ENCODE measurements at regions not wholly inside any gene's neighbourhood (a gene's known extent, or its start where the extent isn't known, plus 50 kb on each side); places are given as distances from the start of the nearest gene placed in this dataset.

DNA sequence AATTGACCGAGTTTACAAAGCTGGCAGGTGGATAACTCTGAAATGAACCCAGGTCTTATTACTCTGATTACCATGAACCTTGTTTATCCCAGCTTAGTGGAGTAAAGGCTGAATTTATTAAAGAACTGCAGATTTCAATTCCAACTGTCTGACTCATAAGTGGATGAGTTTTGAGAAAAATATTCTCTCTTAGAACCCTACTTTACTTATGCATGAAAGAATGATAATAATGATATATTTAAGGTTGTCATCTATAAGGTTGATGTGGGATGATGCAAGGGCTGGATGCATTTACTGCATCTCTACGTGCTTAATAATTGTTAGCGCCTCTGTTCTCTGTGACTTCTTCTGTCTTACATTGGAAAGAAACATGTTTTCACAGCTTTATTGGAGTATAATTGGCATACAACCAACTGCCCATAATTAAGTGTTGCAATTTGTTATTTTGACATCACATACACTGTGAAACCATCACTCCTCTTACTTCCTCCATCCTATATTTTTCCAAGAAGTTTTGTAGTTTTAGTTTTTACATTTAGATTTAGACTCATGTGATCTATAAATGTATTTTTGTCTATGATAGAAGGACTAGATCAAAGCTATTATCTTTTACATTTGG lies 771.2 kb upstream of the ARRDC4 start:
- Mint-ChIP-seq H3K4me1 (no peaks in the 10 kb centered on the region), H3K4me3 (no peak overlapping the region), H3K27me3 (ENCODE audit: low read depth, poor library complexity) (peaks cover 5% of the 10 kb centered on the region), H3K27ac (no peak overlapping the region), H3K36me3 (ENCODE audit: low read depth) (peaks cover 5% of the 10 kb centered on the region), H3K9me3 (peaks cover 4% of the 10 kb centered on the region)
- no peak for DNase-seq
- TF ChIP-seq, protein P1, sequence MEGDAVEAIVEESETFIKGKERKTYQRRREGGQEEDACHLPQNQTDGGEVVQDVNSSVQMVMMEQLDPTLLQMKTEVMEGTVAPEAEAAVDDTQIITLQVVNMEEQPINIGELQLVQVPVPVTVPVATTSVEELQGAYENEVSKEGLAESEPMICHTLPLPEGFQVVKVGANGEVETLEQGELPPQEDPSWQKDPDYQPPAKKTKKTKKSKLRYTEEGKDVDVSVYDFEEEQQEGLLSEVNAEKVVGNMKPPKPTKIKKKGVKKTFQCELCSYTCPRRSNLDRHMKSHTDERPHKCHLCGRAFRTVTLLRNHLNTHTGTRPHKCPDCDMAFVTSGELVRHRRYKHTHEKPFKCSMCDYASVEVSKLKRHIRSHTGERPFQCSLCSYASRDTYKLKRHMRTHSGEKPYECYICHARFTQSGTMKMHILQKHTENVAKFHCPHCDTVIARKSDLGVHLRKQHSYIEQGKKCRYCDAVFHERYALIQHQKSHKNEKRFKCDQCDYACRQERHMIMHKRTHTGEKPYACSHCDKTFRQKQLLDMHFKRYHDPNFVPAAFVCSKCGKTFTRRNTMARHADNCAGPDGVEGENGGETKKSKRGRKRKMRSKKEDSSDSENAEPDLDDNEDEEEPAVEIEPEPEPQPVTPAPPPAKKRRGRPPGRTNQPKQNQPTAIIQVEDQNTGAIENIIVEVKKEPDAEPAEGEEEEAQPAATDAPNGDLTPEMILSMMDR (IDR thresholded peaks at IDR 0.05) = no peak

DNA sequence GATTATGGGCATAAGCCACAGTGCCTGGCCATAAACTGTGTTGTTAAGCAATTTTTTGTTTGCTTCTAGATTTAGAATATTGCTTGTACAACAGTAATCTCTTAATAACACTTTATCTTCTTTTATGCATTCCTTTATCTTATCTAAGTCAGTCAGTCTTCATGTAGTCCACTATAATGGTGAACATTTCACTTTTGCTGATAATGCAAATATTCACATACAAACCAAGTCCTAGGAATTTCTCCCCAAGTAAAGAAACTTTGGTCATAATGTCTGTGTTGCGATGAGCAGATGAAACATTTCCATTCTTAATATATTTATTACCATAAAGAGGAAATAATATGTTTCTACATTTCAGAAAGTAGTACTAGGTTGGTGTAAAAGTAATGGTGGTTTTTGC lies 765.8 kb upstream of the ARRDC4 start:
- H3K4me1 Mint-ChIP-seq = peaks cover 17% of the 10 kb centered on the region
- peaks cover 5% of the 10 kb centered on the region for H3K36me3 Mint-ChIP-seq (ENCODE audit: low read depth)
- no peaks in the 10 kb centered on the region for H3K27me3 Mint-ChIP-seq (ENCODE audit: low read depth, poor library complexity)
- H3K27ac Mint-ChIP-seq = no peak overlapping the region
- H3K9me3 Mint-ChIP-seq = peaks cover 8% of the 10 kb centered on the region
- no peak overlapping the region for H3K4me3 Mint-ChIP-seq
- TF ChIP-seq, protein P1 (IDR thresholded peaks at IDR 0.05) = no peak
- DNase-seq = no peak

DNA sequence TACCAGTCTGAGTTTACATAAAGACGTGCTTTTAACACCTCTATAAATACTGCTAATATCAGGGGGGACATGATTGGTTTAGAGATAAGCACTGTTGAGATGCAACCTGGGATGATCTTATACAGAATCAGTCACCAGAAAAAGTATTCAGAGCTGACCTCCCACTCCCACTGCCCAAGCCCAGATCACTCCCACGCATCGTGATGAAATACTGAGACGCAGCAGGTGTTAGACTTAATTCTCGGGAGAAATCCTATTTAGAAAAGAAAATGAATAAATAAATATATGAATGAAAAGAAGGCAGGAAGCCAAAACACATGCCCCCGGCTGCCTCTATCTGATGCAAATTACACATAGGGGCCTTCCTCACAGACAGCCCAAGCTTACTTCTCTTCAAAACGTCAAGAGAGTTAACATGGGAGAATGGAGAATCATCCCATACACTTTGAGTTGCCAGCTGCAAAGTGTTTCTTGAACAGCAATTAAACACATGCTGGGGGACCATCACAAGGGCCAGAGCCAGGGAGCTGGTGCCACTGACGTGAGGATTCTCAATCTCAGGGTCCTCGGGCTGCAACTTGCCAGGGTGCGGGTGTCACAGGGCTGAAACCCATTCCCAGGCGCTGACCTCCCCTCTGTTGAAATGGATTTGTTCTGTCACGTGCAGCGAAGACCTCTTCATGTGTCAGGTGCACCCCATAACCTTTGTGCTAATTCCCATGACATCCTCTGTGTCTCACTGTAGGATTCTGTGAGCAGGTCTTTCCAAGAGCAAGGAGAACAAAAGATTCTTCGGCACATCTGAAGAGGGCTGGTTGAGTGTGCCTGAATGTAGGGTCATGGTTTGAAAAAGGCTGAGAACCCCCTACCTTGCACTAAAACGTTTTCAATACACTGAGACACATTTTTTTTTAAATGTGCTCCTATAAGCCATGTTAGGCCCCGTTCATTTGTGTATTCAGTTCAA lies 764.2 kb upstream of the ARRDC4 start:
- no peak for DNase-seq
- Mint-ChIP-seq H3K27ac (peak overlapping the region; percentile 29), H3K4me1 (peaks cover 17% of the 10 kb centered on the region), H3K4me3 (no peak overlapping the region), H3K36me3 (ENCODE audit: low read depth) (peaks cover 5% of the 10 kb centered on the region), H3K9me3 (peaks cover 8% of the 10 kb centered on the region), H3K27me3 (ENCODE audit: low read depth, poor library complexity) (no peaks in the 10 kb centered on the region)
- TF ChIP-seq, protein P1 (IDR thresholded peaks at IDR 0.05) = no peak

DNA sequence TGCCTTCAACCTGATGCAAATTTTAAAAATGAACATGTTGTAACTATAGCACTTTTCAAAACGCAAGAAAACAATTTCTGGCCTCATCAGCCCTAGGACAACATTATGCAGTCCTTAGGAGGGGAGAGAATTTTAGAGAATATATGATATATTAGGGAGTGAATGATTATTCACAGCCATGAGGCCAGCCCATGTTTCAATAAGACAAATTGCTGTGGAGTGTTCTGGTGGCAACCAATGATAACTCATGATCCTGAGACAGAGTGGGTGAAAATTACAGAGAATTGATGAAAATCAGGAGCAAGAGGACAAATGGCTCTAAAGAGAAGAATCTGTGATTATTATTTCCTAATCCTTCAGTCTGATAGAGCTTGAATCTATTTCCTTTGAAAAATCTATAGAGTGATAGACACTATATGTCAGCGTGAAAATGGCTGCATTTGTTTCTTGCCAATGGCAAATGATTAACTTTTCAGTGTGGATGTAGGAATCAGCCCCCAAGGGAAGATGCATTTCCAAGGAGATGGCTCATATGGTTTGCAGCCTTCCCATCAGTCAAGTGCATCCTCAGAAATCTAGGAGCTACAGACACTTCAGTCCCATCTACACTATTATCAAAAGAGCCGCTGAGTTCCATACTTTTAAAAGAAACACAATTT lies 761.0 kb upstream of the ARRDC4 start:
- DNase-seq = no peak
- Mint-ChIP-seq H3K27ac (no peak overlapping the region), H3K4me1 (peaks cover 17% of the 10 kb centered on the region), H3K27me3 (ENCODE audit: low read depth, poor library complexity) (no peaks in the 10 kb centered on the region), H3K9me3 (peaks cover 10% of the 10 kb centered on the region), H3K4me3 (no peak overlapping the region), H3K36me3 (ENCODE audit: low read depth) (no peaks in the 10 kb centered on the region)
- TF ChIP-seq, protein P1 (IDR thresholded peaks at IDR 0.05) = no peak

DNA sequence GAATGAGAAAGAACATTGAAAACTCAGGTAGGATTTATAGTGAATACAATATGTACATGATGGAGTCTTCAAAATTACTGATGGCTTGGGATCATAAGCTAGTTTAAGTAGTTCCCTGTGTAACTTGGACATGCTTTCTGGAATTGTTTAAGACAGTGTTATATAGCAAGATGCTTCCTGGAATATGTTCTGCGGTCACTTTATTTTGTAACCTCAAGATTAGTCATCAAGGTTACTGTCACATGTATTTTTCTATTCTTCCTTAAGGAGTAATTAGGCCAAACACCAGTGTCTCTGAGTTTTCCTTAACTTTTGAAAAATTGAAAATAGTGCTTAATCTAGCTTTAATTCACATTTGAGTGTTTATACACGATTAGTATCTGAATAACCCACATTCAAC lies 760.3 kb upstream of the ARRDC4 start:
- Mint-ChIP-seq H3K36me3 (ENCODE audit: low read depth) (peaks cover 4% of the 10 kb centered on the region), H3K4me3 (no peak overlapping the region), H3K9me3 (peaks cover 10% of the 10 kb centered on the region), H3K4me1 (peaks cover 17% of the 10 kb centered on the region), H3K27me3 (ENCODE audit: low read depth, poor library complexity) (no peaks in the 10 kb centered on the region), H3K27ac (no peak overlapping the region)
- no peak for DNase-seq
- TF ChIP-seq, protein P1 (IDR thresholded peaks at IDR 0.05) = no peak
